Suppressor macrophage (primary cell): ENCODE measurements at regions not wholly inside any gene's neighbourhood (a gene's known extent, or its start where the extent isn't known, plus 50 kb on each side); places are given as distances from the start of the nearest gene placed in this dataset.

ENCODE experiments used
- DNase-seq, 4 experiments: peaks; one replicate each; pipeline ENCODE4 v3.0.0-alpha.2; 2020 to 2022

DNA sequence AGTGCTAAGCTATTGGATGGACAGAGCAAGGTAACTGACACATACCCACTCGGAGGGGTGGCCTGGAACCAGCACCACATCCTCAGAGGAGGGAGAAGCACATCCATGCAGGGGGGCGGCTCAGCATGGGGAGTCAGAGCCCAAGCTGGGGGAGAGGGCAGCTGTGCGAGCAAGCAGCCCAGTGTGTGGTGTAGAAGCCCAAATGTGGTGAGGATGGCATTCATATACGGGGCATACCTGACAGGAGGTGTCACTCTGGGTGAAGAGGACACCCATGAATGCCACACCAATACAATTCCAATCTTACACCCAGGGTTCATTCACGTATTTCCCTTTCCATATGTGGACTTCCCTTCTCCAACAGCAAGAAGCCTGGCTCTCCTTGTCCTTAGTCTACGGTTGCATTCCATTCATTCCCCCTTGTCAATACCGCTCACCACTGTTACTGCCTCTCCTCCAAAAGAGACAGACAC lies 58.7 kb upstream of the ACAN start:
- no peak for DNase-seq

- no peak for DNase-seq
These were observed 58.2 kb upstream of the ACAN start for GRCh38 chr15:88745065-88745464.

DNA sequence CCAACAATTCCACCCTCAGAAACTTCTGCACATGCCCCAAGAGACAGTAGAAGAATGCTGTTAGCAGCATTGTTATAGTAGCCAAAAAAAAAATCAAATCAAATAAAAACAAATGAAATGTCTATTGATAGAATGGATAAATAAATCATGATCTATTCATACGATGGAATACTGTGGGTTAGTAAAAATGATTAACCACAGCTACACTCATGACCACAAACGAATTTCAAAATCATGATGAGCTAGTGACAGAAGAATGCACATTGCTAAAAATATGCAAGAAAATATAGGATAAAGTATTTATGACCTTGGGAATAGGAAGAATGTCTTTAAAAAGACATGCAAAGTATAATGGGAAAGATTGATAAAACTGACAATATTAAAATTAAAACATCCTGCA lies 57.5 kb upstream of the ACAN start:
- DNase-seq: no peak

- DNase-seq: no peak
These were observed 56.8 kb upstream of the ACAN start for GRCh38 chr15:88746451-88746850.

DNA sequence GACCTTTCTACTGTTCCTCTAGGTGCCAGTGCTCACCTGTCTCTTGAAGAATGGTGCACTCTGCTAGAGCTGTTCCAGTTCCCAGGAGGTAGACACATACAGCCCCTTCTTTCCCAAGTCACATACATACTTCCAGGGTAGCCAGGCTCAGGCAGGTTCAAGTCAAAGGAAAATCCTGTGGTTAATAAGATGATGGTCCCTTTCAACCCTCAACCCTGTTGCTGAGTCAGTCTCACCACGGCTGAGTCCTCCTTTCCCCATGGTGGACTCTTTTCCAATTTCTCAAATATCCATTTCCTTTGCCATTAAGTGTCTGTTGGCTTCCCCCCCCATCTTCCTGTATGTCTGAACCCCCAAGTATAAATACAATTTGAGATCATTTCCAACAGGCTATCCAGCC lies 56.1 kb upstream of the ACAN start:
- no peak for DNase-seq

GRCh38 chr15:88747631-88748030 lies 55.6 kb upstream of the ACAN start:
- no peak for DNase-seq

DNA sequence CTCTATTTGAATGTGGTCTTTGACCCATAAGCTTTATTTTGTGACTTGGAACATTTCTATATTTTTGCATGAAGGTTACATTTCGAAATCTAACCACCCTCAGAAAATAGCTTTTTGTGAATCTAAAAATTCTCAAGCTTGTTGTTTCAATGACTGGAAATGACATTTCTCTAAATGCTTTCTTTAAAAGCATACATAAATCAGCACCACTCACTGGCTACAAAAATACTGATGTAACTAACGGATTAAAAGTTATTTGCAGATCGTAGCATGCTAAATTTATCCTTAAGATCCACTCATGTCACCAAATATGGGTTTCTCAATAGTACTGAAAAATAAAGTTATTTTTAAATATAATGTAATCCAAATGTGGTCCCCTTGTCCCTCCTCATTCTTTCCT lies 55.2 kb upstream of the ACAN start:
- DNase-seq: no peak

- DNase-seq: no peak
These were observed 54.6 kb upstream of the ACAN start for GRCh38 chr15:88748651-88749050.

DNA sequence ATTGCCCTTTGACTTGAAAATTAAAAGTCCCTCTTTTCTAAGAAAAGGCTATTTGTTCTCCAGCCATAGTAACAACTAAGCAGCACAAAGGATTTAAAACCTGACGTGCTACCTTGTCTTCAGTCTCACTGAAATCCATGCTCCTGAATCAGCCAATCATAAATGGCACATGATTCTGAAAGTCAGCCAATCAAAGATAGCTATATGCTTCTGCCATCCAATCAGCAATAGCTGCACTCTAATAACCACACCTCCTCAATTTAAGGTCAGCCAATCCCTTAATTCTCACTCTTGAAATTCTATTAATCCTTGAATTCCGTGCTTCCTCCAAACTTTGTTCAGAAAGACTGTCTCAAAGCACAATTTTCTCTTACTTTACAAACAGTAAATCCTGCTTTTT lies 53.5 kb upstream of the ACAN start:
- no peak for DNase-seq

DNA sequence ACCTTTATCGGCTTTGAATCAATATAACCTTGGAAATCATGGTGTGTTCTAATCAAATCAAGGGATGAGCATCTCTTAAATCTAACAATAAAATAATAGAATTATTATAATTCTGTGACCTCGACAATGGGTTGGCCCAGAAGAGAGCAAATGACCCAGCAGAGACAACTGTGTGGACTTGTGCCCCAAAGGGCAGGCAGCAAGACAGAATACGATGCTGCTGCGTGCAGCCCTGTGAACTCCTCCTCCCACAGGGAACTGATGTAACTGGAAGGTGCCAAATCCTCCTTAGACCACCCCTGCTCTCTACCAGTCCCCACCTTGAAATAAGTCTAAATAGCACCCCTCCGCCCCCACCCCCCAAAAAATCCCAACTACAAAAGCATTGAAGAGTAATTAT lies 50.7 kb upstream of the ACAN start:
- no peak for DNase-seq

- no peak for DNase-seq
These were observed 50.3 kb upstream of the ACAN start for GRCh38 chr15:88752951-88753350.
